COR-L47 (cell line): ENCODE measurements at regions not wholly inside any gene's neighbourhood (a gene's known extent, or its start where the extent isn't known, plus 50 kb on each side); places are given as distances from the start of the nearest gene placed in this dataset.
A peak's percentile ranks its signal among the peaks of the same experiment; 100 is the strongest.

ENCODE experiments used
- DNase-seq: peaks from one replicate; lab custom pipeline; 2025; lab: John Stamatoyannopoulos, UW

GRCh38 chr4:104677116-104677515, 182.4 kb upstream of the CXXC4 start:
- DNase-seq, result peak; percentile 93

DNA sequence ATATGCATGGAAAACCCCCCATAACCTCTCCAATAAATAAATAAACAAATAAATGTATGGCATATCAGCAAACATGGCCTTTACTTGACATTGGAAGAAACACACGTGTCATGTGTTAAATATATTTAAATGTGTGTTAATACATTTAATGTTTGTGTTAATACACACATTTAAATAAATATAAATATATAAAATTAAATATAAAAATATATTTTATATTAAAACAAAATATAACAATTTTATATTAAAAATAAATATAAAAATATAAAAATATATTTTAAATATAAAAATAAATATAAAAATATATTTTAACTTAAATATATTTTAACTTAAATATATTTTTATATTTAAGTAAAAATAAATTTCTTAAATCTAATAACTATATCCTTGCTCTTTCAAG, 187.6 kb upstream of the CXXC4 start:
- DNase-seq, result no peak

DNA sequence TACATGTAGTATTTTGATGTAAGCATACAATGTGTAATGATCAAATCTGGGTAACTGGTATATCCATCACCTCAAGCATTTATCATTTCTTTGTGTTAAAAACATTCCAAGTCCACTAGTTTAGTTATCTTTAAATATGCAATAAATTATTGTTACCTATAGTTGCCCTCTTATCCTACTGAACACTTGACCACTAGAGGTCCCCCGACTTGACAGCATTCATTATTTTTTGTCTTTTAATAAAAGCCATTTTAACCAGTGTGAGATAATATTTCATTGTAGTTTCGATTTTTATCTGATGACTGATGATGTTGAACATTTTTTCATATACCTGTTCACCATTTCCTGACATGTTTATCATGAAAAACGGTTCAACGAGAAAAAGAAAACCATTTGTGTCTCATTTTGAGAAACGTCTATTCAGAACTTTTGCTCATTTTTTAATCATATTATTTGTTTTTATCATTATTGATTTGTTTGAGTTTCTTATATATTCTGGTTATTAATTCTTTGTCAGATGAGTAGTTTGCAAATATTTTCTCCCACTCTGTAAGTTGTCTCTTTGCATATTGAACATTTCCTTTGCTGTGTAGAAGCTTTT, 199.0 kb upstream of the CXXC4 start:
- no peak for DNase-seq

GRCh38 chr4:104716584-104716983, 221.9 kb upstream of the CXXC4 start:
- DNase-seq, result no peak

GRCh38 chr4:104719539-104720230, 225.0 kb upstream of the CXXC4 start:
- no peak for DNase-seq

DNA sequence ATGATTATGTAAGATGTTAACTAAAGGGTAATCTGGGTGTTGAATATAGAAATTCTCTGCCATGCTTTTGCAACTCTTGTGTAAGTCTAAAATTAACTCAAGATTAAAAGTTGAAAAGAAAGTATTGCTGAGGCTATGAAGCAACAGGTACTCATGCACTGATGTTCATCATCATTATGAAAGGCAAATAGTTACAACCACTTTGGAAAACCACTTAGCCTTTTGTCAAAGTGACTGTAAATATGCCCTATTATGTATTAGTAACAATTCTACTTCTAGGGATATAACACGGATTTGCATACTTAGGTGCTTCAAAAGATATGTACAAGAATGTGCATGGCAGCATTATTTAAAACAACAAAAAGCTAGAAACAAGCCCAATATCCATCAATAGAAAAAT, 227.8 kb upstream of the CXXC4 start:
- DNase-seq, result no peak

DNA sequence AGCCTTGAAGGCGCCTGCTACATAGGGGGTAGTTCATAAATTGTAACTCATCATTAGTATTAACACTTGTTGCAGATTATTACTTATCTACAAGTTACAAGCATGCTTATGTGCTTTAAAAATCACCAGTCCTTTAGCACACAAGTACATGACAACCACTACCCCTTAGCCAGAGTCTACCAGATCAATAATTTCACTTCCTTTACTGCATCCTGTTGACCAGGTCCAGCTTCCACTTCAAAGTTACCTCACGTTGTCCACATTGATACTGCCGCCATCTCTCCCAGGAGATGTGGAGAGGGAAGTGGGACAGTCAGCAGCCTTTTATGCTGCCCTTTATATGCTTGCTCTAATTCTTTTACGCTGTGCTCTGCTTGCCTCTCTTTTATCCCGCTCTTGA, 231.3 kb upstream of the CXXC4 start:
- DNase-seq, result no peak

- DNase-seq, result no peak
Observed at GRCh38 chr4:104727643-104728042, 232.9 kb upstream of the CXXC4 start.

DNA sequence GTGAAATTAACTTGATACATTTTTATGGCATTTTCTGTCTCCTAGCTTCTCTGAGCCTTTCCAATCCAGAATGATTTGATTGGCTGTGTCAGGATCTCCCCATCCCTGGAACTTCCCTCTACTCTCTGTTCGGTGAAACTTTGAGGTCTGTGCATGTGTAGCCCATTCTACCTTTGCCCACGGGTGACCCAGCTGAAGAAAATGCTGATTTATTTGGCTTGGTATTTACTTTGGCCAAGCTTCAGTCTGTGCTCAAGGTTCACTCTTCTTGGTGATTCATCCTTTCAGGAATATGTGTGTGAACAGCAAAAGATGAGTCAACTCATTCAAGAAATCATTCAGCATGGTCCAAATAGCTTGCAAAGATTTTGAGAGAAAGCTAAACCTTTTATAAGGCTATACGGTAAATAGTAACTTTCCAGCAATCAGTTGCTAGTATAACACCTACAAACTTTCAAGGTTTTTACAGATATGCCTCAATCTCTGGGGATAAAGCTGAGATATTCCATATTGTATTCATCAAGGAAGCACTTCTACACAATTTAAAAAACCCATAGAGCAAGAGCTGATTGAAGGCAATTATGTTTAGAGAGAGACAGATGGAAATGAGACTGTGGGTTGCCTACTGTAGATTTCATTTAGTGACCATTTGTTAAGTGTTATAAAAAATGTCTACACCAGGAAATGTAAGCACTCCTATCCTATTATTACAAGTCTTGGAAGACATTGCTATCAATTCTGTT, 233.9 kb upstream of the CXXC4 start:
- no peak for DNase-seq

DNA sequence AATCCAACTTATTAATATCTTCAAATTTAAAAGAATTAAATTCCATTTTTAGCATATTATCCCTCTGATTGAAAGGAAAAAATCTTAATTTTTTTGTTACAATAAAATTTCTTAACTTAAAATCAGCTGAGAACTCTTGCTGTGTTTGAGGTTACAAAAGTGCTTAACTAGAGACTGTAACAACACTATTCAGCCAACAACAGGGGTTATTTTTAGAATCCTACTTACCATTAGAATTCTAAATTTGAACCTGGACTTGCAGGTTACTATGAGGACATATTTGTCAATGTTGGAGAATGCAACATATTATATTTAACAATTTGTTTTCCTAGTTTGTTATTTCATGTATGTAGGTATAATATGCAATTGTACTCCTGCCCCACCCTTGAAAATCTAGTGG, 238.1 kb upstream of the CXXC4 start:
- DNase-seq, result no peak

- DNase-seq, result no peak
Observed at GRCh38 chr4:104735174-104735573, 240.5 kb upstream of the CXXC4 start.

DNA sequence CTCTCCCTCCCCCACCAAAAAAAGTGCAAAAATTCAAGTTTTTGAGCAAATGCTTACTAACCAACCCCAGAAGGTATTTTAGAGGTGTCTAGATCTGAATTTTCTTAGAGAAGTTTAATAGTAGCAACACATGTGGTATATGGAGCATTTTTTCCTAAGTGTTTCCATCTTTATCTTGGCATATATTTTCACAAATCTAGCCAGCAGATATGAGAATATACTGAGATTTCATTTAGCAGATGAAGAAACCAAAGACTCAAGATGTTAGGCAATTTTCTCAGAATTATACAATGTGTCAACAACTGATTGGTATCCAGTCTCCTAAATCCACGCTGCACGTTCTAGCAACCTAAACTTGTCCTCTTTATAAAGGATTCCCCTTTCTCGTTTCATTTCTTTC, 245.5 kb upstream of the CXXC4 start:
- DNase-seq, result no peak

- DNase-seq, result no peak
Observed at GRCh38 chr4:104743215-104743653, 248.5 kb upstream of the CXXC4 start.

- no peak for DNase-seq
Observed at GRCh38 chr4:104747635-104748034, 252.9 kb upstream of the CXXC4 start.

- no peak for DNase-seq
Observed at GRCh38 chr4:104749062-104749461, 254.4 kb upstream of the CXXC4 start.

DNA sequence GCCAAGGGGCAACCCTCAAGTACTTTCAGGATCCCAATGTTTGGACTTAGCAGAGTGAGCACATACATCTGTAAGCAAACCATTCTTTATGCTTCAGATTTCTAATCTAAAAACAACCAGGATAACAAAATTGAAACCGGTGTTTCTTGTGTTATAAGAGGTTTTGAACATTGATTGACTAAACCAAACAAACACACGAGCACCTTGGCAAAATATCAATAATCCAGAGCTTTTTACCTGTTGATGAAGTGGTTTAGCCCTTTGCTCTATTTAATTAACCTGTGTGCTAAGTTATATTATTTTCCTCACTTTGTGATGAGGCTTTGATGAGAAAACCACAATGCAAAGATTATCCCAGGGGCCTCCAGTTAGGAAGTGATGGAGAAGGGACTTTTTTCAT, 255.3 kb upstream of the CXXC4 start:
- DNase-seq, result no peak

- no peak for DNase-seq
Observed at GRCh38 chr4:104751468-104751867, 256.8 kb upstream of the CXXC4 start.

- DNase-seq, result no peak
Observed at GRCh38 chr4:104752337-104752736, 257.6 kb upstream of the CXXC4 start.

- no peak for DNase-seq
Observed at GRCh38 chr4:104756837-104757236, 262.1 kb upstream of the CXXC4 start.

- no peak for DNase-seq
Observed at GRCh38 chr4:104758574-104758973, 263.9 kb upstream of the CXXC4 start.

GRCh38 chr4:104763554-104764222, 269.0 kb upstream of the CXXC4 start:
- no peak for DNase-seq

- no peak for DNase-seq
Observed at GRCh38 chr4:104766676-104767075, 272.0 kb upstream of the CXXC4 start.

DNA sequence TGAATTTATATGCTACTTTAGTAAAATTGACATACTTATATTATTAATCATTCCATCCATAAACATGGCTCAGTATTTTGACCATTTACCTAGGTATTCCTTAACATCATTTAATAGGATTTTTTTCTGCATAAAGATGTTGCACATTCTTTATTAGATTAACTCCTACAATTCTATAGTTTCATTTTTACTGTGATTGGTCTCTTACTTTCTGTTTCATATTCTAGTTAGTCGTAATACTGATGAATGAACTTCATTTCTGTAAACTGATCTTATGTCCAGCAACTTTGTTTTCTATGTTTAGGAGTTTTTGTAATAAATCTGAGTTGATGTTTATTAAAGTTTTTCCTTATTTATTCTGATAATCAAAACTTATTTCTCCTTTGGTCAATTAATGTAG, 278.2 kb upstream of the CXXC4 start:
- DNase-seq, result no peak
